Retinal pigment epithelial cell (primary cell): ENCODE measurements at regions not wholly inside any gene's neighbourhood (a gene's known extent, or its start where the extent isn't known, plus 50 kb on each side); places are given as distances from the start of the nearest gene placed in this dataset.
A peak's percentile ranks its signal among the peaks of the same experiment; 100 is the strongest.
"Not testable (repeated sequence)": the region's sequence is repeated elsewhere in the genome, so short reads cannot be mapped to it uniquely, and the experiment has no call there.

Experiments
- DNase-seq: peaks from one replicate; pipeline ENCODE4 v3.0.0-alpha.2; 2010; ENCODE audit warnings: low read depth
- H3K4me3 ChIP-seq: 2 replicates; pipeline ENCODE4 v1.5.1; 2011; ENCODE audit warnings: mild to moderate bottlenecking, low read length, control low read depth, moderate library complexity
- CTCF ChIP-seq: conservative IDR thresholded peaks from 2 replicates; pipeline ENCODE4 v1.5.1; 2011; ENCODE audit warnings: low read depth, low read length, control low read depth, inconsistent platforms

- no peak for DNase-seq
- H3K4me3 ChIP-seq, result no peak overlapping the region
- TF ChIP-seq CTCF, result no peak
Measured at GRCh38 chr7:69095649-69096048, 502.6 kb upstream of the AUTS2 start.

- H3K4me3 ChIP-seq, result no peak overlapping the region
- DNase-seq, result no peak
- no peak for TF ChIP-seq CTCF
Measured at GRCh38 chr7:69104023-69104422, 494.3 kb upstream of the AUTS2 start.

- TF ChIP-seq CTCF, result no peak
- no peak overlapping the region for H3K4me3 ChIP-seq
- DNase-seq, result no peak
Measured at GRCh38 chr7:69105092-69105491, 493.2 kb upstream of the AUTS2 start.

GRCh38 chr7:69105981-69106380, 492.3 kb upstream of the AUTS2 start:
- no peak for DNase-seq
- no peak for TF ChIP-seq CTCF
- H3K4me3 ChIP-seq, result no peak overlapping the region

DNA sequence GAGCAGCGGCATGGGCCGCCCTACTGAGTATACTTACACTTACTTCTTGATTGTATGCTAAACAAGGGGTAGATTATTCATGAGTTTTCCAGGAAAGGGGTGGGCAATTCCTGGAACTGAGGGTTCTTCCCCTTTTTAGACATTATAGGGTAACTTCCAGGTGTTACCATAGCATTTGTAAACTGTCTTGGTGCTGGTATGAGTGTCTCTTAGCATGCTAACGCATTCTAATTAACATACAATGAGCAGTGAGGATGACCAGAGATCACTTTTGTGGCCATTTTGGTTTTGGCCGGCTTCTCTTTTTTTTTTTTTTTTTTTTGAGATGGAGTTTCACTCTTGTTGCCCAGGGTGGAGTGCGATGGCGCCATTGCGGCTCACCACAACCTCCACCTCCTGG, 491.8 kb upstream of the AUTS2 start:
- not testable (repeated sequence) for DNase-seq, H3K4me3 ChIP-seq

DNA sequence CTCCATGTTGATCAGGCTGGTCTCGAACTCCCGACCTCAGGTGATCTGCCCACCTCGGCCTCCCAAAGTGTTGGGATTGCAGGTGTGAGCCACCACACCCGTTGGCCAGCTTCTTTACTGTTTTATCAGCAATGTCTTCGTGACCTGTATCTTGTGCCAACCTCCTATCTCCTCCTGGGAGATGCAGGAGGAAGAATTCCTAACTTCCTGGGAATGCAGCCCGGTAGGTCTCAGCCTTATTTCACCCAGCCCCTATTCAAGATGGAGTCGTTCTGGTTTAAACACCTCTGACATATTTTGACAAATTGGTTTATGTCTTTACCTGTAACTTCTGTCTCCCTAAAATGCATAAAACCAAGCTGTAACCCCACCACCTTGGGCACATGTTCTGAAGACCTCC, 491.3 kb upstream of the AUTS2 start:
- not testable (repeated sequence) for DNase-seq, H3K4me3 ChIP-seq

DNA sequence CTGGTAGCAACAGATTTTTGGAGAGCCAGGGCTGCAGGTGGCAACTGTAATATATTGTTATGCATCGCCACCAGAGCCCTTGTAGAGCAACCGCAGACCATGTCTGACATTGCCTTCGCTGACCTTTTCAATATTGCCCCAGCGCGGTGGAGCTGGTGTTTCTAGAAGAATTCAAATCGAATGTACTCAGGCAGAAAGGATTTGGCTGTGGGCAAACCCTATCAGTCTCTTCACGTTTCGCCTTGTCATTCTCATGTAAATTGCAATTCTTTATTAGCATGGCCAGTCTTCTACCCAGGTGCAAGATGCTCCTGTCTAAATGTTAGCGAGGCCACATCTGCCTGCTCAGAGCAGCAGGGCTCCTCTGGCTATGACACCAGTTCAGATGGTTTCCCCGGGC, 490.2 kb upstream of the AUTS2 start:
- TF ChIP-seq CTCF, result no peak
- H3K4me3 ChIP-seq, result no peak overlapping the region
- no peak for DNase-seq

DNA sequence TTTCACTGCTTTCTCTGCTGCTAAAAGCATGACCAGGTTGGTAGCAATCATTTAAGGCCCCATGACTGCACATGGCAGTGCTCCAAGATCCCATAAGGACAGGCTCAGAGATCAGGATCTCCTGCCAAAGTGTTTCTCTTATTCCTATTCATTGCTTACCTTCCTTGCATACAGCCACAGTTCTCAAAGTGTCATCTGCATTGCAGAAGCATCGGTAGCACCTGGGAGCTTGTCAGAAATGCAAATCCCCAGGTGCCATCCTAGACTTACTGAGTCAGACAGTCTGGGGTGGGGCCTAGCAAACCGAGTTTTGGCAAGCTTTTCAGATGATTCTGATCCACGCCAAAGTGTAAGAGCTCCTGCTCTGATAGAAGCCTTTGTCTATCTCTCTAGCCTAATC, 489.0 kb upstream of the AUTS2 start:
- H3K4me3 ChIP-seq, result no peak overlapping the region
- peak; percentile 34 for DNase-seq
- TF ChIP-seq CTCF, result no peak
